ENCODE measurements at regions not wholly inside any gene's neighbourhood (a gene's known extent, or its start where the extent isn't known, plus 50 kb on each side); places are given as distances from the start of the nearest gene placed in this dataset.

- Histone ChIP-seq H3K9ac (no peak overlapping the region), H3K4me2 (no peak overlapping the region), H3K27me3 (ENCODE audit: insufficient read depth) (no peaks in the 10 kb centered on the region), H3K79me2 (ENCODE audit: insufficient read depth) (no peaks in the 10 kb centered on the region), H4K20me1 (ENCODE audit: insufficient read depth) (no peaks in the 10 kb centered on the region), H3K4me3 (ENCODE audit: low read depth in 2 of 2, low read length in 1 of 2) (no peak overlapping the region), H3K27ac (ENCODE audit: low read depth in 2 of 2, low read length in 1 of 2) (no peak overlapping the region), H3K9me3 (no peaks in the 10 kb centered on the region), H3K36me3 (replicated peaks in 1 of 2; ENCODE audit: control insufficient read depth in 1 of 2, insufficient read depth in 2 of 2, low read length in 1 of 2) (no peaks in the 10 kb centered on the region), H2AFZ (ENCODE audit: low read depth) (peak overlapping the region; percentile 42; the same call in 1 of the 2 replicates), H3K4me1 (ENCODE audit: control insufficient read depth in 1 of 2, insufficient read depth in 2 of 2, low read depth in 1 of 2, low read length in 1 of 2) (peaks cover 0 to 5% of the 10 kb centered on the region in 2 experiments; a peak in 3 of 4 replicates), H3F3A (replicated peaks; ENCODE audit: insufficient read depth) (peaks cover 4% of the 10 kb centered on the region), H3K9me2 (no peaks in the 10 kb centered on the region)
- WGBS (ENCODE audit: low lambda C conversion rate), result 41% methylated on average over 2 of the region's 2 CpGs
- ChIA-PET CTCF (no interaction called here), POLR2A (no interaction called here)
- no peak for TF ChIP-seq ZBTB33 (IDR thresholded peaks at IDR 0.05; ENCODE audit: borderline replicate concordance, low read depth)
- TF ChIP-seq USF2 (IDR thresholded peaks at IDR 0.05; ENCODE audit: borderline replicate concordance, low read depth, low read length), result no peak
- no peak for TF ChIP-seq POLR2AphosphoS5 (IDR thresholded peaks at IDR 0.05; ENCODE audit: low read depth, low read length)
- TF ChIP-seq CHD2 (IDR thresholded peaks at IDR 0.05; ENCODE audit: low read length, partially characterized antibody), result no peak
- TF ChIP-seq RFX5 (IDR thresholded peaks at IDR 0.05; ENCODE audit: low read length), result no peak
- no peak for TF ChIP-seq SMC3 (IDR thresholded peaks at IDR 0.05; ENCODE audit: low read depth, low read length)
- no peak for TF ChIP-seq RCOR1 (IDR thresholded peaks at IDR 0.05; ENCODE audit: low read length)
- no peak for TF ChIP-seq RXRA (IDR thresholded peaks at IDR 0.05; ENCODE audit: borderline replicate concordance, low read depth)
- TF ChIP-seq, protein P1, sequence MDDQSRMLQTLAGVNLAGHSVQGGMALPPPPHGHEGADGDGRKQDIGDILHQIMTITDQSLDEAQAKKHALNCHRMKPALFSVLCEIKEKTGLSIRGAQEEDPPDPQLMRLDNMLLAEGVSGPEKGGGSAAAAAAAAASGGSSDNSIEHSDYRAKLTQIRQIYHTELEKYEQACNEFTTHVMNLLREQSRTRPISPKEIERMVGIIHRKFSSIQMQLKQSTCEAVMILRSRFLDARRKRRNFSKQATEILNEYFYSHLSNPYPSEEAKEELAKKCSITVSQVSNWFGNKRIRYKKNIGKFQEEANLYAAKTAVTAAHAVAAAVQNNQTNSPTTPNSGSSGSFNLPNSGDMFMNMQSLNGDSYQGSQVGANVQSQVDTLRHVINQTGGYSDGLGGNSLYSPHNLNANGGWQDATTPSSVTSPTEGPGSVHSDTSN (IDR thresholded peaks at IDR 0.05), result no peak
- TF ChIP-seq TAF1 (IDR thresholded peaks at IDR 0.05; ENCODE audit: borderline replicate concordance, low read depth, low read length), result no peak
- no peak for TF ChIP-seq NFIC (IDR thresholded peaks at IDR 0.05; ENCODE audit: borderline replicate concordance)
- no peak for TF ChIP-seq YY1 (IDR thresholded peaks at IDR 0.05; ENCODE audit: low read depth)
- TF ChIP-seq FOXJ3 (CRISPR knock-in tag; IDR thresholded peaks at IDR 0.05), result no peak
- TF ChIP-seq EP300 (IDR thresholded peaks at IDR 0.05; ENCODE audit: borderline replicate concordance in 1 of 2, low read depth in 1 of 2, low read length in 1 of 2), result no peak
- no peak for TF ChIP-seq ELF1 (IDR thresholded peaks at IDR 0.05)
- TF ChIP-seq NRF1 (IDR thresholded peaks at IDR 0.05; ENCODE audit: low read depth, low read length), result no peak
- TF ChIP-seq, protein P2, sequence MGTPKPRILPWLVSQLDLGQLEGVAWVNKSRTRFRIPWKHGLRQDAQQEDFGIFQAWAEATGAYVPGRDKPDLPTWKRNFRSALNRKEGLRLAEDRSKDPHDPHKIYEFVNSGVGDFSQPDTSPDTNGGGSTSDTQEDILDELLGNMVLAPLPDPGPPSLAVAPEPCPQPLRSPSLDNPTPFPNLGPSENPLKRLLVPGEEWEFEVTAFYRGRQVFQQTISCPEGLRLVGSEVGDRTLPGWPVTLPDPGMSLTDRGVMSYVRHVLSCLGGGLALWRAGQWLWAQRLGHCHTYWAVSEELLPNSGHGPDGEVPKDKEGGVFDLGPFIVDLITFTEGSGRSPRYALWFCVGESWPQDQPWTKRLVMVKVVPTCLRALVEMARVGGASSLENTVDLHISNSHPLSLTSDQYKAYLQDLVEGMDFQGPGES (IDR thresholded peaks at IDR 0.05; ENCODE audit: low read depth, low read length), result no peak
- DNase-seq, result no peak
These were observed 278.7 kb downstream of the IPMK start for GRCh38 chr10:57988964-57989363.
